CD4-positive, alpha-beta T cell (primary cell): ENCODE measurements at regions not wholly inside any gene's neighbourhood (a gene's known extent, or its start where the extent isn't known, plus 50 kb on each side); places are given as distances from the start of the nearest gene placed in this dataset.
"Not testable (repeated sequence)": the region's sequence is repeated elsewhere in the genome, so short reads cannot be mapped to it uniquely, and the experiment has no call there.

ENCODE experiments used
- ATAC-seq: fragments of 200-7000 bp; cut with Tn5 transposase; one replicate; pipeline ENCODE4 v1.10.0; 2022; ENCODE audit warnings: mild to moderate bottlenecking; ENCODE audit not compliant: poor library complexity
- CTCF ChIA-PET: fragments of 350-600 bp; sonication (Branson Sonifier 250); formaldehyde crosslinking; loops from one replicate; lab custom pipeline; 2021; ENCODE audit warnings: antibody characterized with exemption, inconsistent platforms; lab: Charles Lee
- POLR2A ChIA-PET: fragments of 350-600 bp; sonication (Branson Sonifier 250); formaldehyde crosslinking; loops from one replicate; lab custom pipeline; 2021; ENCODE audit warnings: antibody characterized with exemption, inconsistent platforms; lab: Charles Lee
- DNase-seq, 14 experiments: peaks; one replicate each; pipeline ENCODE4 v3.0.0-alpha.2; 2013 to 2020; ENCODE audit warnings: mixed read lengths in 2 of 14
- H3K27ac ChIP-seq, 2 donors: one replicate each; pipeline versions ENCODE4 v1.5.1 to v1.7.0; 2013; ENCODE audit warnings: low read length in 2 of 2, low read depth in 1 of 2, mild to moderate bottlenecking in 1 of 2
- H3K27me3 ChIP-seq, 2 experiments: 1 replicate in 1 of 2; 2 replicates in 1 of 2; pipeline versions ENCODE4 v1.6.1 to v1.7.0; 2013; ENCODE audit warnings: low read length in 2 of 2, control low read depth in 1 of 2, mild to moderate bottlenecking in 1 of 2, moderate library complexity in 1 of 2; ENCODE audit not compliant: insufficient read depth in 2 of 2, control insufficient read depth in 1 of 2
- H3K36me3 ChIP-seq: one replicate; pipeline ENCODE4 v1.6.1; 2013; ENCODE audit warnings: low read length, control low read depth; ENCODE audit not compliant: insufficient read depth
- H3K4me1 ChIP-seq: one replicate; pipeline ENCODE4 v1.6.1; 2013; ENCODE audit warnings: low read length, control low read depth; ENCODE audit not compliant: insufficient read depth
- H3K4me3 ChIP-seq: one replicate; pipeline ENCODE4 v1.5.1; 2013; ENCODE audit warnings: mild to moderate bottlenecking, low read length, moderate library complexity
- H3K9me3 ChIP-seq, 2 experiments: 1 replicate in 1 of 2; 2 replicates in 1 of 2; pipeline versions ENCODE4 v1.6.1 to v1.7.0; 2013; ENCODE audit warnings: low read length in 2 of 2, mild to moderate bottlenecking in 2 of 2, control low read depth in 1 of 2, moderate library complexity in 1 of 2; ENCODE audit not compliant: control insufficient read depth in 1 of 2, insufficient read depth in 1 of 2
- H3K27ac Mint-ChIP-seq: one replicate; pipeline ENCODE4 v1.8.0; 2020; ENCODE audit warnings: mixed read lengths
- H3K27me3 Mint-ChIP-seq: one replicate; pipeline ENCODE4 v1.8.0; 2021; ENCODE audit warnings: mixed read lengths
- H3K36me3 Mint-ChIP-seq: one replicate; pipeline ENCODE4 v1.8.0; 2021; ENCODE audit warnings: low read depth, mixed read lengths
- H3K4me1 Mint-ChIP-seq: one replicate; pipeline ENCODE4 v1.8.0; 2021; ENCODE audit warnings: low read depth, mixed read lengths
- H3K4me3 Mint-ChIP-seq: one replicate; pipeline ENCODE4 v1.8.0; 2020; ENCODE audit warnings: mild to moderate bottlenecking, mixed read lengths
- H3K9me3 Mint-ChIP-seq: one replicate; pipeline ENCODE4 v1.8.0; 2020; ENCODE audit warnings: mixed read lengths
- intact Hi-C, 2 experiments: fragments of 100-400 bp; cut with DNase I in 1 of 2; cut with micrococcal nuclease in 1 of 2; formaldehyde crosslinking; loops; one replicate each; pipeline versions ENCODE4 v1.15.1 to v1.9.0; 2023 to 2025; cut with DNase I, micrococcal nuclease
- TF ChIP-seq, protein P1 (sequence below): fragments of 200-600 bp; IDR thresholded peaks from one replicate; pipeline ENCODE4 v1.8.0; 2022; ENCODE audit warnings: antibody characterized with exemption, mild to moderate bottlenecking

DNA sequence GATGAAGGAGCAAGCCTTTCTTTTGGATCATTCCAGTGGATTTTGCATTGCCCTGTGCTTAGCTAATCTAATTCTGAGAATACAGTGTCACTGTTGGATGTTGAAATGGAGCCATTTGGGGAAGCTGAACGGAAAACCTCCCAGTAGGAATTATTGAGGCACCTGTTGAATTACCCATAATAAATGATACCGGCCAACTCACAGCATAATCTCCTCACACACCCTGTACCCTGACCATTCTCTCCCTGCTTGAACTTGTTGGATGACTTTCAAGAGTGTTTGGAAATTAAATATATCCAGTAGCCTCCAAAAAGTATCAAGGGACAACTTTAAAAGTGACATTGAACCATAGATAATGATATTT lies 171.4 kb upstream of the HES1 start:
- Mint-ChIP-seq H3K4me3 (no peak overlapping the region), H3K36me3 (no peaks in the 10 kb centered on the region), H3K4me1 (no peaks in the 10 kb centered on the region), H3K27me3 (peaks cover 55% of the 10 kb centered on the region), H3K9me3 (no peaks in the 10 kb centered on the region), H3K27ac (no peak overlapping the region)
- Histone ChIP-seq H3K36me3 (no peaks in the 10 kb centered on the region), H3K9me3 (no peaks in the 10 kb centered on the region), H3K27me3 (peaks cover 14 to 24% of the 10 kb centered on the region in 2 experiments), H3K4me1 (no peaks in the 10 kb centered on the region), H3K4me3 (no peak overlapping the region), H3K27ac (no peak overlapping the region)
- TF ChIP-seq, protein P1, sequence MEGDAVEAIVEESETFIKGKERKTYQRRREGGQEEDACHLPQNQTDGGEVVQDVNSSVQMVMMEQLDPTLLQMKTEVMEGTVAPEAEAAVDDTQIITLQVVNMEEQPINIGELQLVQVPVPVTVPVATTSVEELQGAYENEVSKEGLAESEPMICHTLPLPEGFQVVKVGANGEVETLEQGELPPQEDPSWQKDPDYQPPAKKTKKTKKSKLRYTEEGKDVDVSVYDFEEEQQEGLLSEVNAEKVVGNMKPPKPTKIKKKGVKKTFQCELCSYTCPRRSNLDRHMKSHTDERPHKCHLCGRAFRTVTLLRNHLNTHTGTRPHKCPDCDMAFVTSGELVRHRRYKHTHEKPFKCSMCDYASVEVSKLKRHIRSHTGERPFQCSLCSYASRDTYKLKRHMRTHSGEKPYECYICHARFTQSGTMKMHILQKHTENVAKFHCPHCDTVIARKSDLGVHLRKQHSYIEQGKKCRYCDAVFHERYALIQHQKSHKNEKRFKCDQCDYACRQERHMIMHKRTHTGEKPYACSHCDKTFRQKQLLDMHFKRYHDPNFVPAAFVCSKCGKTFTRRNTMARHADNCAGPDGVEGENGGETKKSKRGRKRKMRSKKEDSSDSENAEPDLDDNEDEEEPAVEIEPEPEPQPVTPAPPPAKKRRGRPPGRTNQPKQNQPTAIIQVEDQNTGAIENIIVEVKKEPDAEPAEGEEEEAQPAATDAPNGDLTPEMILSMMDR, result no peak
- ATAC-seq, result no peak
- ChIA-PET CTCF (no interaction called here), POLR2A (no interaction called here)
- no peak for DNase-seq
- intact Hi-C loops, result no loop called here

DNA sequence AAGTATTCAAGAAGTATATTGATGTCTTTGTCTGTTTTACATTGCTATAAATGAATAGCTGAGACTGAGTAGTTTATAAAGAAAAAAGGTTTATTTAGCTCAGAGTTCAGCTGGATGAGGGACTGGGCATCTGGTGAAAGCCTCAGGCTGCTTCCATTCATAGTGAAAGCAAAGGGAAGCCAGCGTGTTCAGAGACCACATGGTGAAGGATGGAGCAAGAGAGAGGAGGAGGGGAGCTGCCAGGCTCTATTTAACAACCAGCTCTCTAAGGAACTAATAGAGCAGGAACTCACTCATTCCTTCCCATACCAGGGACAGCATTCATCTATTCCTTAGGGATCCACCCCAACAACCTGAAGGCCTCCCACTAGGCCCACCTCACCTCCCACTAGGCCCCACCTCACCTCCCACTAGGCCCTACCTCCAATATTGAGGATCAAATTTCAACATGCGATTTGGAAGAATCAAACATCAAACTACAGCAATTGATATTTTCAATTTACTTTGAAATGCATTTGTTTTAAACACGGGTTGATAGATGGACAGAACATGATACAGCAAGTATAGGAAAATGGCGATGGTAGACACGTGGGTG lies 167.5 kb upstream of the HES1 start:
- DNase-seq (no peak), ATAC-seq (no peak)
- no peak overlapping the region for H3K4me3 ChIP-seq
- no peaks in the 10 kb centered on the region for H3K36me3 Mint-ChIP-seq
- intact Hi-C loops, result no loop called here
- H3K27me3 Mint-ChIP-seq, result peaks cover 36% of the 10 kb centered on the region
- H3K4me1 Mint-ChIP-seq, result peaks cover 34% of the 10 kb centered on the region
- ChIA-PET POLR2A (no interaction called here), CTCF (no interaction called here)
- H3K27me3 ChIP-seq, result peaks cover 5 to 15% of the 10 kb centered on the region in 2 experiments
- TF ChIP-seq, protein P1, result no peak
- no peaks in the 10 kb centered on the region for H3K4me1 ChIP-seq
- H3K9me3 Mint-ChIP-seq, result no peaks in the 10 kb centered on the region
- H3K4me3 Mint-ChIP-seq, result no peak overlapping the region
- no peaks in the 10 kb centered on the region for H3K36me3 ChIP-seq
- no peak overlapping the region for H3K27ac ChIP-seq
- no peaks in the 10 kb centered on the region for H3K9me3 ChIP-seq
- H3K27ac Mint-ChIP-seq, result no peak overlapping the region

DNA sequence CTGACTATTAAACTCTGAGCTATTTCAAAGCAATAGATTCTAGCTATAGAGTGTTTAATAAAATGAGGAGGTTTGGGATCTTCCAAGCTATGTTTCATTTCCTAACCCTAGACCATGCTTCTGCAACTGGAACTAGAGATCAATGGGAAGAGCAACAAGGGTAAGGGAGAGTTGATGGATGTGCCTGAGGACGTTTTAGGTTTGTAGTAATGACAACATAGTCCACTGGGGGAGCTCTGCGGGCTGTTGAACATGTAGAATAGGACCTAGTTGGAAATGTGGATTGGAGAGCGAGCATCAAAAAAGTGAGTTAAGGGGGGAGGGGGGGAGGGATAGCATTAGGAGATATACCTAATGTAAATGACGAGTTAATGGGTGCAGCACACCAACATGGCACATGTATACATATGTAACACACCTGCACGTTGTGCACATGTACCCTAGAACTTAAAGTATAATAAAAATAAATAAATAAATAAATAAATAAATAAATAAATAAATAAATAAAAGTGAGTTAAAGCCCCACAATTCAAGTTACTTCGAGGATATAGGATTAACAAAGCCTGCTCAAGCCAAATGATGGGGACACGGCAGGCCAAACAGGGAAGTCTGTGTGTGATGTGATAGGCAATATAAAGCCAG lies 165.7 kb upstream of the HES1 start:
- H3K27ac Mint-ChIP-seq, H3K36me3 ChIP-seq, H3K4me3 ChIP-seq, POLR2A ChIA-PET, H3K36me3 Mint-ChIP-seq, H3K27ac ChIP-seq, H3K9me3 ChIP-seq, H3K4me1 ChIP-seq, CTCF ChIA-PET, H3K9me3 Mint-ChIP-seq, H3K4me3 Mint-ChIP-seq: not testable (repeated sequence)
- intact Hi-C loops, result loop anchor here in 1 of 2 experiments (10.0 kb wide), 1 partner anchor 165 kb away; the partner anchor contains the start of gene HES1
- TF ChIP-seq, protein P1, result peak; percentile 39
- peaks cover 5 to 10% of the 10 kb centered on the region in 2 experiments for H3K27me3 ChIP-seq
- Mint-ChIP-seq H3K27me3 (peaks cover 32% of the 10 kb centered on the region), H3K4me1 (peaks cover 34% of the 10 kb centered on the region)
- DNase-seq (peak in 4 of 14 experiments; percentile 6 to 42 (median 26)), ATAC-seq (peak; percentile 65)
